GM23338 (cell line): ENCODE measurements at regions not wholly inside any gene's neighbourhood (a gene's known extent, or its start where the extent isn't known, plus 50 kb on each side); places are given as distances from the start of the nearest gene placed in this dataset.

ENCODE experiments used
- ATAC-seq: fragments of 200-7000 bp; cut with Tn5 transposase; 3 replicates; pipeline ENCODE4 v1.9.1; 2020
- DNase-seq: peaks from one replicate; pipeline ENCODE4 v3.0.0-alpha.2; 2015; ENCODE audit warnings: low spot score
- H2AFZ ChIP-seq: fragments of 200-600 bp; sonication (generic); 2 replicates; pipeline ENCODE4 v1.8.0; 2016; ENCODE audit warnings: antibody characterized with exemption, mild to moderate bottlenecking, moderate library complexity
- H3F3A ChIP-seq: fragments of 200-600 bp; sonication (generic); replicated peaks from 2 replicates; pipeline ENCODE4 v1.8.0; 2017; ENCODE audit warnings: antibody characterized with exemption, mixed run types, low read depth
- H3K27ac ChIP-seq: fragments of 200-600 bp; sonication (generic); 2 replicates; pipeline ENCODE4 v1.6.1; 2016; ENCODE audit warnings: low read depth
- H3K27me3 ChIP-seq: fragments of 200-600 bp; sonication (generic); 2 replicates; pipeline ENCODE4 v1.8.0; 2016; ENCODE audit warnings: mild to moderate bottlenecking, mixed run types, moderate library complexity; ENCODE audit not compliant: insufficient read depth
- H3K36me3 ChIP-seq: fragments of 200-600 bp; sonication (generic); 2 replicates; pipeline ENCODE4 v1.8.0; 2016; ENCODE audit warnings: mild to moderate bottlenecking; ENCODE audit not compliant: insufficient read depth
- H3K4me1 ChIP-seq: fragments of 200-600 bp; sonication (generic); 2 replicates; pipeline ENCODE4 v1.8.0; 2016; ENCODE audit warnings: mild to moderate bottlenecking, moderate library complexity; ENCODE audit not compliant: insufficient read depth
- H3K4me2 ChIP-seq: fragments of 200-600 bp; sonication (generic); 2 replicates; pipeline ENCODE4 v1.7.1; 2017; ENCODE audit warnings: mixed run types
- H3K4me3 ChIP-seq: fragments of 200-600 bp; sonication (generic); 2 replicates; pipeline ENCODE4 v1.6.1; 2016; ENCODE audit warnings: mixed run types
- H3K79me2 ChIP-seq: fragments of 200-600 bp; sonication (generic); replicated peaks from 2 replicates; pipeline ENCODE4 v1.8.0; 2017; ENCODE audit warnings: mild to moderate bottlenecking; ENCODE audit not compliant: insufficient read depth
- H3K9me2 ChIP-seq: fragments of 200-600 bp; sonication (generic); 2 replicates; pipeline ENCODE4 v1.8.0; 2017; ENCODE audit not compliant: insufficient read depth
- H4K20me1 ChIP-seq: fragments of 200-600 bp; sonication (generic); replicated peaks from 2 replicates; pipeline ENCODE4 v1.8.0; 2017; ENCODE audit warnings: mild to moderate bottlenecking; ENCODE audit not compliant: insufficient read depth
- H3K27ac Mint-ChIP-seq: 2 replicates; pipeline ENCODE4 v1.8.0; 2020; ENCODE audit warnings: inconsistent platforms, mild to moderate bottlenecking, moderate library complexity, mixed read lengths
- H3K27me3 Mint-ChIP-seq: 3 replicates; pipeline ENCODE4 v1.8.0; 2022; ENCODE audit warnings: low read depth, mild to moderate bottlenecking, moderate library complexity, mixed read lengths, inconsistent platforms; ENCODE audit not compliant: insufficient read depth, poor library complexity
- H3K36me3 Mint-ChIP-seq: 3 replicates; pipeline ENCODE4 v1.8.0; 2021; ENCODE audit warnings: low read depth, mild to moderate bottlenecking, inconsistent platforms, moderate library complexity, mixed read lengths
- H3K4me1 Mint-ChIP-seq: 3 replicates; pipeline ENCODE4 v1.8.0; 2020; ENCODE audit warnings: mild to moderate bottlenecking, inconsistent platforms, mixed read lengths
- H3K4me3 Mint-ChIP-seq: 3 replicates; pipeline ENCODE4 v1.8.0; 2021; ENCODE audit warnings: moderate library complexity, mild to moderate bottlenecking, inconsistent platforms, mixed read lengths
- H3K9me3 Mint-ChIP-seq: 3 replicates; pipeline ENCODE4 v1.8.0; 2020; ENCODE audit warnings: moderate library complexity, mild to moderate bottlenecking, inconsistent platforms, mixed read lengths
- CREB1 ChIP-seq: fragments of 250-450 bp; sonication (Bioruptor Pico); IDR thresholded peaks from 2 replicates; pipeline ENCODE4 v1.5.0; 2020; ENCODE audit warnings: low read depth, mild to moderate bottlenecking, moderate library complexity
- ETS1 ChIP-seq: IDR thresholded peaks from 2 replicates; pipeline ENCODE4 v1.6.1; 2016; ENCODE audit warnings: antibody characterized with exemption
- EZH2 ChIP-seq: fragments of 200-600 bp; sonication (generic); IDR thresholded peaks from one replicate; pipeline ENCODE4 v1.8.0; 2017; ENCODE audit warnings: antibody characterized with exemption, mild to moderate bottlenecking, low read depth; ENCODE audit not compliant: unreplicated experiment
- STAT1 ChIP-seq: IDR thresholded peaks from one replicate; pipeline ENCODE4 v1.6.1; 2016; ENCODE audit warnings: antibody characterized with exemption; ENCODE audit not compliant: unreplicated experiment
- ZNF331 ChIP-seq: fragments of 250-450 bp; sonication (Bioruptor Pico); IDR thresholded peaks from 2 replicates; pipeline ENCODE4 v1.5.0; 2020; ENCODE audit warnings: low read depth, mild to moderate bottlenecking, moderate library complexity
- ZNF462 ChIP-seq: fragments of 250-450 bp; sonication (Bioruptor Pico); IDR thresholded peaks from 2 replicates; pipeline ENCODE4 v1.5.0; 2020; ENCODE audit warnings: mild to moderate bottlenecking, moderate library complexity

GRCh38 chr11:112497826-112498225 is 237.2 kb upstream of the PLET1 start:
- Mint-ChIP-seq H3K9me3 (no peaks in the 10 kb centered on the region), H3K4me3 (no peak overlapping the region), H3K27ac (no peak overlapping the region), H3K36me3 (no peaks in the 10 kb centered on the region), H3K4me1 (peaks cover 5% of the 10 kb centered on the region; the same call in 2 of the 3 replicates), H3K27me3 (peaks cover 1% of the 10 kb centered on the region)
- Histone ChIP-seq H3K36me3 (no peaks in the 10 kb centered on the region), H2AFZ (no peak overlapping the region), H3K27me3 (no peaks in the 10 kb centered on the region), H3K4me1 (no peaks in the 10 kb centered on the region; the same call in 1 of the 2 replicates), H4K20me1 (no peaks in the 10 kb centered on the region), H3K79me2 (no peaks in the 10 kb centered on the region), H3K9me2 (no peaks in the 10 kb centered on the region; the same call in none of the 2 replicates), H3K4me2 (no peak overlapping the region), H3K27ac (no peak overlapping the region), H3F3A (no peaks in the 10 kb centered on the region), H3K4me3 (no peak overlapping the region)
- no peak for TF ChIP-seq EZH2
- DNase-seq (no peak), ATAC-seq (no peak)

GRCh38 chr11:112498701-112499100 is 238.0 kb upstream of the PLET1 start:
- ATAC-seq (no peak), DNase-seq (no peak)
- Mint-ChIP-seq H3K9me3 (no peaks in the 10 kb centered on the region), H3K4me1 (peaks cover 5% of the 10 kb centered on the region; the same call in 2 of the 3 replicates), H3K36me3 (no peaks in the 10 kb centered on the region), H3K4me3 (no peak overlapping the region), H3K27me3 (peaks cover 1% of the 10 kb centered on the region), H3K27ac (no peak overlapping the region)
- no peak overlapping the region for H3K27ac ChIP-seq
- no peaks in the 10 kb centered on the region for H4K20me1 ChIP-seq
- H2AFZ ChIP-seq, result peak overlapping the region; percentile 97; the same call in 1 of the 2 replicates
- no peaks in the 10 kb centered on the region for H3K79me2 ChIP-seq
- no peaks in the 10 kb centered on the region for H3K27me3 ChIP-seq
- H3F3A ChIP-seq, result no peaks in the 10 kb centered on the region
- no peaks in the 10 kb centered on the region for H3K36me3 ChIP-seq
- no peak overlapping the region for H3K4me3 ChIP-seq
- no peak for TF ChIP-seq ETS1
- no peak for TF ChIP-seq ZNF462 (CRISPR knock-in tag)
- TF ChIP-seq CREB1, result no peak
- no peak for TF ChIP-seq STAT1
- no peak for TF ChIP-seq EZH2
- no peak for TF ChIP-seq ZNF331
- H3K9me2 ChIP-seq, result no peaks in the 10 kb centered on the region; the same call in 1 of the 2 replicates
- no peaks in the 10 kb centered on the region; the same call in 1 of the 2 replicates for H3K4me1 ChIP-seq
- no peak overlapping the region for H3K4me2 ChIP-seq
